Mucosa of descending colon (tissue), 3 donors: ENCODE measurements at regions not wholly inside any gene's neighbourhood (a gene's known extent, or its start where the extent isn't known, plus 50 kb on each side); places are given as distances from the start of the nearest gene placed in this dataset.

ENCODE experiments used
- ATAC-seq: fragments of 200-7000 bp; cut with Tn5 transposase; one replicate; pipeline ENCODE4 v1.9.1; 2020; ENCODE audit warnings: mild to moderate bottlenecking, moderate library complexity
- DNase-seq, 3 donors: peaks; one replicate each; pipeline ENCODE4 v3.0.0-alpha.2; 2020
- H3K36me3 ChIP-seq: fragments of 200-600 bp; one replicate; pipeline ENCODE4 v1.8.0; 2021; ENCODE audit warnings: low read depth, mild to moderate bottlenecking
- H3K4me1 ChIP-seq: fragments of 200-600 bp; one replicate; pipeline ENCODE4 v1.8.0; 2021; ENCODE audit warnings: low read depth, mild to moderate bottlenecking
- H3K4me3 ChIP-seq: fragments of 200-600 bp; one replicate; pipeline ENCODE4 v1.8.0; 2021; ENCODE audit warnings: mild to moderate bottlenecking
- H3K9me3 ChIP-seq: fragments of 200-600 bp; one replicate; pipeline ENCODE4 v1.8.0; 2021; ENCODE audit warnings: mild to moderate bottlenecking
- intact Hi-C, 2 donors: fragments of 100-400 bp; cut with DNase I in 1 of 2; cut with micrococcal nuclease in 1 of 2; formaldehyde crosslinking; loops; one replicate each; pipeline versions ENCODE4 v1.11.0 to v1.11.1; 2022; cut with DNase I, micrococcal nuclease
- TF ChIP-seq, protein P1 (sequence below): fragments of 200-600 bp; IDR thresholded peaks from one replicate; pipeline ENCODE4 v1.8.0; 2022; ENCODE audit warnings: antibody characterized with exemption, mild to moderate bottlenecking
- donor health status: DM: no; HTN: no; CAD: no; lungs with moderate emphysema.
- donor health status: DM: no; HTN: no; CAD: no.
- donor health status: DM: no; HTN: yes; CAD: no.

DNA sequence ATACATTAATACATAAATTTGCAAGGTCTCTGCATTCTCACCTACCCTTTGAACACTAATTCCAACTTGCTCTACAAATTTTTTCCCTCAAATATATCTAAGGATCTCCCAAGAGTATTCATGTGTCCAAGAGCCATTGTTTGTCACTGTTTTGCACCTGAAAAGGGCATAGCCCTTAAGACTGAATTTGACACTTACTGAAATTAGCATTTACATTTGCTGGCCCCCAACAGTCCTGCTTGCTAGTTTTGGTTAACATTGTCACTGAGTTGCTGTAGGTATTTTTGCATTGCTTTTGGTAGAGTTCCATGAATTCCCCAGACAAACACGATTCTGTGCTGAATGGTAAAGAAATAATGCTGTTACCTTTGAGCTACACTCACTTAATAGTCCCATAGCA, 57.3 kb downstream of the KCNA4 start:
- Histone ChIP-seq H3K4me1 (no peaks in the 10 kb centered on the region), H3K36me3 (no peaks in the 10 kb centered on the region), H3K4me3 (no peak overlapping the region), H3K9me3 (peaks cover 12% of the 10 kb centered on the region)
- intact Hi-C loops: no loop called here
- DNase-seq: no peak
- TF ChIP-seq, protein P1, sequence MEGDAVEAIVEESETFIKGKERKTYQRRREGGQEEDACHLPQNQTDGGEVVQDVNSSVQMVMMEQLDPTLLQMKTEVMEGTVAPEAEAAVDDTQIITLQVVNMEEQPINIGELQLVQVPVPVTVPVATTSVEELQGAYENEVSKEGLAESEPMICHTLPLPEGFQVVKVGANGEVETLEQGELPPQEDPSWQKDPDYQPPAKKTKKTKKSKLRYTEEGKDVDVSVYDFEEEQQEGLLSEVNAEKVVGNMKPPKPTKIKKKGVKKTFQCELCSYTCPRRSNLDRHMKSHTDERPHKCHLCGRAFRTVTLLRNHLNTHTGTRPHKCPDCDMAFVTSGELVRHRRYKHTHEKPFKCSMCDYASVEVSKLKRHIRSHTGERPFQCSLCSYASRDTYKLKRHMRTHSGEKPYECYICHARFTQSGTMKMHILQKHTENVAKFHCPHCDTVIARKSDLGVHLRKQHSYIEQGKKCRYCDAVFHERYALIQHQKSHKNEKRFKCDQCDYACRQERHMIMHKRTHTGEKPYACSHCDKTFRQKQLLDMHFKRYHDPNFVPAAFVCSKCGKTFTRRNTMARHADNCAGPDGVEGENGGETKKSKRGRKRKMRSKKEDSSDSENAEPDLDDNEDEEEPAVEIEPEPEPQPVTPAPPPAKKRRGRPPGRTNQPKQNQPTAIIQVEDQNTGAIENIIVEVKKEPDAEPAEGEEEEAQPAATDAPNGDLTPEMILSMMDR: no peak
- no peak for ATAC-seq

DNA sequence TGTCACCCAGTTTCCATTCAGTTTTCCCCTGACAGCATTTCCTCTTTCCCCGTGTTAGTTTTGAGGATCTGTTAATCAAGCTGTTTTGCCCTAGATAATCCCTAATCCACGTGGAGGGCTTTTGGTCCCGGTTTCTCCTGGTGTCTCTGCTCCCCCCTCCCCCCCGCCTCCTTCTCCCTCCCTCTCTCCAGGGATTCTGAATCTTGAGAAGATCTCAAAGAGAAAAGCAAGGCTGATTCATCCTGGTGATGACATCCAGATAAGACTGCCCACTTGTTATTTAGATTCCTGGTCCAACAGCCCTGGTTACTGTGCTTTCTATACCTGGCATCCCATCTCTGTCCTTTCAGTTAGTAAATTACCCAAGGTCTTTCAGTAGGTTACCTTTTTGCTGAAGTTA, 59.4 kb downstream of the KCNA4 start:
- no peak overlapping the region for H3K4me3 ChIP-seq
- TF ChIP-seq, protein P1: no peak
- intact Hi-C loops: no loop called here
- no peaks in the 10 kb centered on the region for H3K36me3 ChIP-seq
- DNase-seq (no peak), ATAC-seq (no peak)
- no peaks in the 10 kb centered on the region for H3K4me1 ChIP-seq
- peaks cover 12% of the 10 kb centered on the region for H3K9me3 ChIP-seq

DNA sequence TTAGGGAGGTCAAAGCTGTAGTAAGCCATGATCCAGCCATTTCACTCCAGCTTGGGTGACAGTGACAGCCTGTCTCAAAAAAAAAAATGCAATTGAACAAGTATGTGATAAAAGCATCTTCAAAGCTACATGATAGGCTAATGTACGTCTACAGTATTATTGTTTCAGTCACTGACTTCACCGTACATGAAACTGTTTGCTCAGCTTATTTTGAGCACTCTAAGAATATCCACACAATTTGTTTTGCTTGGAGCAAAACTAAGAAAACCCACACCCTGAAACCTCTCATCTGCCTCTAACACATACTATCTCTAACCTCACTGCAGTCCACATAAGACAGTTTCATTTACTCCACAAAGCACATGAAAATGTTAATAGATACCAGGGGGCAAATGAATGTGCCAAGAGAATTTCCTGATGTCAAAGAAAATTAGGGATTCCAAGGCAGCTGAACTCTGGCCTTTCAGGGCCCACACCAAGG, 60.7 kb downstream of the KCNA4 start:
- intact Hi-C loops: no loop called here

DNA sequence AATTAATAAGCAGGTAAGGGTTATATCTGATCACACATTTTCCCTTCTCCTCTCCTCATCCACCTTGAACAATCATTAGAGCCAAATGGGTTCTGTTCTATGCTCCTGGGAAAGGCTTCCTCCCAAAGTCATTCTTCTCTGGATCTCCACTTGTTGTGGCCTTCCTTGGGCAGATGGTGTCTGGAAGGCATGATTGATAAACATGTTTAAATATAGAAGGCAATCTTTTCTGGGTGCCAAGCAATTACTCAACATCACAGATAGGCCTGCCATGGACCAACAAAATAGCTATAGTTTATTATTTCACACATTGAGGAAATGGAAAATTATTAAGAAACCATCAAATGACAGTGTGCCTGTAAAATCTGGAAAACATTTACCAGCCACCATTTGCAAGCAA, 73.5 kb downstream of the KCNA4 start:
- ATAC-seq: no peak
- TF ChIP-seq, protein P1: no peak

More for the DNA sequence above, 60.7 kb downstream of the KCNA4 start:
- H3K4me3 ChIP-seq: no peak overlapping the region
- TF ChIP-seq, protein P1: no peak
- H3K9me3 ChIP-seq: peaks cover 12% of the 10 kb centered on the region
- H3K4me1 ChIP-seq: no peaks in the 10 kb centered on the region
- ATAC-seq (no peak), DNase-seq (no peak)
- no peaks in the 10 kb centered on the region for H3K36me3 ChIP-seq

DNA sequence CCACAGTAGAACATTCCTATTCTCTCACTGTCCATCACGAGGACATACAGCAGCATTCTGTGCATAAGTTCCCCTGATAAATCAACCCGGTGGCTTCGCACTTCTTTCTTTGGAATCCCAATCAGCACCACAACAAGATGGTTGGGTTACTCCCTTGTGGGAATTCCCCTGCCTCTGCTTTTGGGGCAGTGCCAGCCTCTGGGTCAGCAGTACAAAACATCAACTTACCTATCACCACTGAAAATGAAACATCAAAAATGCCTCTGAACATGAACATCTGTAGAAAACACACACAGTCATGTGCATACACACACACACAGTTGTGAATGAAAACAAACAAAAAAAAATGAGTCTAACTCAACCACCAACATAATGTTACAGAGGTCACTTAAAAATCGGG, 79.3 kb downstream of the KCNA4 start:
- intact Hi-C loops: no loop called here
- TF ChIP-seq, protein P1: no peak
- peaks cover 34% of the 10 kb centered on the region for H3K9me3 ChIP-seq
- H3K4me3 ChIP-seq: no peak overlapping the region
- DNase-seq: no peak
- ATAC-seq: no peak
- no peaks in the 10 kb centered on the region for H3K36me3 ChIP-seq
- H3K4me1 ChIP-seq: no peaks in the 10 kb centered on the region

More for the DNA sequence above, 73.5 kb downstream of the KCNA4 start:
- no peak overlapping the region for H3K4me3 ChIP-seq
- DNase-seq: no peak
- no peaks in the 10 kb centered on the region for H3K4me1 ChIP-seq
- intact Hi-C loops: no loop called here
- no peaks in the 10 kb centered on the region for H3K36me3 ChIP-seq
- peaks cover 24% of the 10 kb centered on the region for H3K9me3 ChIP-seq

DNA sequence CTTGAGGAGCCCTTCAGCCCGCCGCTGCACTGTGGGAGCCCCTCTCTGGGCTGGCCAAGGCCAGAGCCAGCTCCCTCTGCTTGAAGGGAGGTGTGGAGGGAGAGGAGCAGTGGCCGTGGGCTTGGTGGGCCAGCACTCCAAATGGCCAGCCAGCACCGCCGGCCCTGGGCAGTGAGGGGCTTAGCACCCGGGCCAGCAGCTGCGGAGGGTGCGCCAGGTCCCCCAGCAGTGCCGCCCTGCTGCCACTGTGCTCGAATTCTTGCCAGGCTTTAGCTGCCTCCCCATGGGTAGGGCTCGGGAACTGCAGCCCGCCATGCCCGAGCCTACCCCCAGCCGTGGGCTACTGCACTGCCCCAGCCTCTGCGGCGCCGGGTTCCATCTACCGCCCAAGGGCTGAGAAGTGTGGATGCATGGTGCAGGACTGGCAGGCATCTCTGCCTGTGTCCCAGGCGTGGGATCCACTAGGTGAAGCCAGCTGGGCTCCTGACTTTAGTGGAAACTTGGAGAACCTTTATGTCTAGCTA, 82.7 kb downstream of the KCNA4 start:
- Histone ChIP-seq H3K4me3 (no peak overlapping the region), H3K9me3 (peaks cover 42% of the 10 kb centered on the region), H3K4me1 (no peaks in the 10 kb centered on the region), H3K36me3 (no peaks in the 10 kb centered on the region)
- intact Hi-C loops: no loop called here
- DNase-seq (no peak), ATAC-seq (no peak)
- TF ChIP-seq, protein P1: no peak
